HL-60 (cell line): ENCODE measurements at regions not wholly inside any gene's neighbourhood (a gene's known extent, or its start where the extent isn't known, plus 50 kb on each side); places are given as distances from the start of the nearest gene placed in this dataset.

Experiments
- DNase-seq, 2 experiments: peaks; one replicate each; pipeline ENCODE4 v3.0.0-alpha.2; 2010 to 2020; ENCODE audit warnings: low read depth in 1 of 2, low spot score in 1 of 2
- H3K27ac ChIP-seq: fragments of 250-450 bp; sonication (Bioruptor Pico); replicated peaks from 2 replicates; pipeline ENCODE4 v1.5.1; 2020; ENCODE audit warnings: mild to moderate bottlenecking, moderate library complexity
- H3K27me3 ChIP-seq: fragments of 250-450 bp; sonication (Bioruptor Pico); 2 replicates; pipeline ENCODE4 v1.5.1; 2021; ENCODE audit warnings: mild to moderate bottlenecking, moderate library complexity; ENCODE audit not compliant: insufficient read depth, poor library complexity, severe bottlenecking
- H3K4me3 ChIP-seq: replicated peaks from 2 replicates; pipeline ENCODE4 v1.5.1; 2011; ENCODE audit warnings: mild to moderate bottlenecking, control low read depth, low read length; ENCODE audit not compliant: insufficient read depth
- GABPA ChIP-seq: IDR thresholded peaks from 2 replicates; pipeline ENCODE4 v1.6.1; 2012; ENCODE audit warnings: low read depth
- POLR2AphosphoS5 ChIP-seq: IDR thresholded peaks from 2 replicates; pipeline ENCODE4 v1.6.1; 2012; ENCODE audit warnings: low read depth
- SPI1 ChIP-seq: IDR thresholded peaks from 2 replicates; pipeline ENCODE4 v1.6.1; 2012; ENCODE audit warnings: low read depth, mild to moderate bottlenecking, borderline replicate concordance
- TF ChIP-seq, protein P1 (sequence below): IDR thresholded peaks from one replicate; pipeline ENCODE4 v1.5.1; 2011; ENCODE audit warnings: low read length, control low read depth, inconsistent platforms; ENCODE audit not compliant: insufficient read depth
- TF ChIP-seq, protein P2 (sequence below): IDR thresholded peaks from 2 replicates; pipeline ENCODE4 v1.6.1; 2012; ENCODE audit warnings: low read depth; ENCODE audit not compliant: insufficient replicate concordance

DNA sequence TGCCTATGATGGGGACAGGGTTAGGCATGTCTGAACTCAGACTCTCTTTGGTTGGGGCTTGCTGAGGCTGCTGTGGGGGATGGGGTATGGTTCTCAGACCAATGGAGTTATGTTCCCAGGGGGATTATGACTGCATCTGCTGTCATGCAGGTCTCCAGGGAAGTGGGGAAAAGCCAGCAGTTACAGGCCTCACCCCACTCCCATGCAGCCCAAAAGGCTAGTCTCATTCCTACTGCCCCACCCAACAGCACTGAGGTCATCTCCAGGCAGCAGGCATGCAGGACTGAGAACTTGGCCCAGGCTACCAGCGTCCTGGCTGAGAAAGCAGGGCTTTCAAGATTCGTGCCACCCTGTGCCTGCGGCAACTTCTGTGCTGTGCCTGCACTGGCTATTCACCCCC is 373.3 kb downstream of the HTR7 start:
- Histone ChIP-seq H3K27me3 (no peaks in the 10 kb centered on the region), H3K4me3 (no peak overlapping the region), H3K27ac (no peak overlapping the region)
- TF ChIP-seq GABPA, result no peak
- no peak for DNase-seq

DNA sequence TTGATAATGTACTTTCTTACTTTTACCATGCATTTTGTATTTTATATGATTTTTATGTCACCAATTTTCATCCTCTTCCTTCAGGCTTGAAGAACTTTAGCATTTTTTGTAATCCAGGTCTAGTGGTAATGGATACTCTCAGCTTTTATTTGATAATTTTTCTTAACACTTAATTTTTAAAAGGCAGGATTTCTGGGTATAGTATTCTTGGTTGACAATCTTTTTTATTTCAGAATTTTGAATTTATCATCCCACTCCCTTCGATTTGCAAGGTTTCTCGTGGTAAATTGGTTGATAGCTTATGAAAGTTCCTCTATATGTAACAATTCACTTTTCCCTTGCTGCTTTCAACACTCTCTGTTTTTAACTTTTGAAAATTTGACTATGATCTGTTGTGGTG is 363.7 kb downstream of the HTR7 start:
- Histone ChIP-seq H3K27me3 (no peaks in the 10 kb centered on the region), H3K27ac (no peak overlapping the region), H3K4me3 (no peak overlapping the region)
- TF ChIP-seq, protein P1, sequence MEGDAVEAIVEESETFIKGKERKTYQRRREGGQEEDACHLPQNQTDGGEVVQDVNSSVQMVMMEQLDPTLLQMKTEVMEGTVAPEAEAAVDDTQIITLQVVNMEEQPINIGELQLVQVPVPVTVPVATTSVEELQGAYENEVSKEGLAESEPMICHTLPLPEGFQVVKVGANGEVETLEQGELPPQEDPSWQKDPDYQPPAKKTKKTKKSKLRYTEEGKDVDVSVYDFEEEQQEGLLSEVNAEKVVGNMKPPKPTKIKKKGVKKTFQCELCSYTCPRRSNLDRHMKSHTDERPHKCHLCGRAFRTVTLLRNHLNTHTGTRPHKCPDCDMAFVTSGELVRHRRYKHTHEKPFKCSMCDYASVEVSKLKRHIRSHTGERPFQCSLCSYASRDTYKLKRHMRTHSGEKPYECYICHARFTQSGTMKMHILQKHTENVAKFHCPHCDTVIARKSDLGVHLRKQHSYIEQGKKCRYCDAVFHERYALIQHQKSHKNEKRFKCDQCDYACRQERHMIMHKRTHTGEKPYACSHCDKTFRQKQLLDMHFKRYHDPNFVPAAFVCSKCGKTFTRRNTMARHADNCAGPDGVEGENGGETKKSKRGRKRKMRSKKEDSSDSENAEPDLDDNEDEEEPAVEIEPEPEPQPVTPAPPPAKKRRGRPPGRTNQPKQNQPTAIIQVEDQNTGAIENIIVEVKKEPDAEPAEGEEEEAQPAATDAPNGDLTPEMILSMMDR, result no peak
- TF ChIP-seq, protein P2, sequence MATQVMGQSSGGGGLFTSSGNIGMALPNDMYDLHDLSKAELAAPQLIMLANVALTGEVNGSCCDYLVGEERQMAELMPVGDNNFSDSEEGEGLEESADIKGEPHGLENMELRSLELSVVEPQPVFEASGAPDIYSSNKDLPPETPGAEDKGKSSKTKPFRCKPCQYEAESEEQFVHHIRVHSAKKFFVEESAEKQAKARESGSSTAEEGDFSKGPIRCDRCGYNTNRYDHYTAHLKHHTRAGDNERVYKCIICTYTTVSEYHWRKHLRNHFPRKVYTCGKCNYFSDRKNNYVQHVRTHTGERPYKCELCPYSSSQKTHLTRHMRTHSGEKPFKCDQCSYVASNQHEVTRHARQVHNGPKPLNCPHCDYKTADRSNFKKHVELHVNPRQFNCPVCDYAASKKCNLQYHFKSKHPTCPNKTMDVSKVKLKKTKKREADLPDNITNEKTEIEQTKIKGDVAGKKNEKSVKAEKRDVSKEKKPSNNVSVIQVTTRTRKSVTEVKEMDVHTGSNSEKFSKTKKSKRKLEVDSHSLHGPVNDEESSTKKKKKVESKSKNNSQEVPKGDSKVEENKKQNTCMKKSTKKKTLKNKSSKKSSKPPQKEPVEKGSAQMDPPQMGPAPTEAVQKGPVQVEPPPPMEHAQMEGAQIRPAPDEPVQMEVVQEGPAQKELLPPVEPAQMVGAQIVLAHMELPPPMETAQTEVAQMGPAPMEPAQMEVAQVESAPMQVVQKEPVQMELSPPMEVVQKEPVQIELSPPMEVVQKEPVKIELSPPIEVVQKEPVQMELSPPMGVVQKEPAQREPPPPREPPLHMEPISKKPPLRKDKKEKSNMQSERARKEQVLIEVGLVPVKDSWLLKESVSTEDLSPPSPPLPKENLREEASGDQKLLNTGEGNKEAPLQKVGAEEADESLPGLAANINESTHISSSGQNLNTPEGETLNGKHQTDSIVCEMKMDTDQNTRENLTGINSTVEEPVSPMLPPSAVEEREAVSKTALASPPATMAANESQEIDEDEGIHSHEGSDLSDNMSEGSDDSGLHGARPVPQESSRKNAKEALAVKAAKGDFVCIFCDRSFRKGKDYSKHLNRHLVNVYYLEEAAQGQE, result no peak
- TF ChIP-seq POLR2AphosphoS5, result no peak
- TF ChIP-seq GABPA, result no peak
- TF ChIP-seq SPI1, result no peak
- no peak for DNase-seq

DNA sequence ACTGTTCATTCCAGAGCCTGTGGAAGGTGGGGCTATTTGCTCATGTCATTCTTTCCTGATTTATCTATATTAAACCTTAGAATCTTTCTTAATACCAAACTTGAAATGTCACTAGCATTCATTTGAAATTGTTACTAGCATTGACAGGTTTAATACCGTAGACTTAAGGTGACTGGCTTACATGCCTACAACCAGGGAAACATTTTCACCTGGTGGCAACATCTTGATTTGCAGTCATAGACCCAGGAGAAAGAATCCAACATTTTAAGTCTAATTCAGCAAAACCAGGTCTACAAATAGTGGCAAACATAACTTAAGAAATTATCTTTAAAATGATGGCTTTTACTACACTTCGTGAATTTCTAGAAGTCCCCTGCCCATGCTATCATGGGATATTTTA is 353.7 kb downstream of the HTR7 start:
- TF ChIP-seq GABPA, result no peak
- TF ChIP-seq, protein P1, result no peak
- TF ChIP-seq POLR2AphosphoS5, result no peak
- TF ChIP-seq, protein P2, result no peak
- no peak for TF ChIP-seq SPI1
- no peak for DNase-seq

DNA sequence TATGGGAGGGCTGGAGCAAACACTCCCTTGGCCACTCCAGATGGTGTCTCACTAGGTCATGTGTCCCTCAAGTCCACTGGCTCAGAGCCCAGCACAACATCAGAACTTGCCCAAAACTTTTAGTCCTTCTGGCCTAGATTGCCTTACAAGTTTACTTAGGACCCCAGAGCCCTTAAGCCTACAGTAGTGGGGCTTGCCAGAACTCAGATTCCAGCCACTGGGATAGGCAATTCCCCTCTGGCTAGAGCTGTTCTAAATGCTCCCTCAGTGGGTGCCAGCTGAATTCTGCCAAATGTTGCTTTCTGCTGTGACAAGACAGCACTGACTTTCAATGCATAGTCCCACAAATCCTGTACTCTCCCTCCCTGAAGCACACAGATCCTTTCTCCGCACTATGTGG is 331.1 kb downstream of the HTR7 start:
- Histone ChIP-seq H3K4me3 (no peak overlapping the region), H3K27ac (no peak overlapping the region), H3K27me3 (no peaks in the 10 kb centered on the region)
- DNase-seq, result no peak
- TF ChIP-seq SPI1, result no peak
- TF ChIP-seq POLR2AphosphoS5, result no peak

More for the DNA sequence above, 353.7 kb downstream of the HTR7 start:
- Histone ChIP-seq H3K4me3 (no peak overlapping the region), H3K27me3 (no peaks in the 10 kb centered on the region), H3K27ac (no peak overlapping the region)

DNA sequence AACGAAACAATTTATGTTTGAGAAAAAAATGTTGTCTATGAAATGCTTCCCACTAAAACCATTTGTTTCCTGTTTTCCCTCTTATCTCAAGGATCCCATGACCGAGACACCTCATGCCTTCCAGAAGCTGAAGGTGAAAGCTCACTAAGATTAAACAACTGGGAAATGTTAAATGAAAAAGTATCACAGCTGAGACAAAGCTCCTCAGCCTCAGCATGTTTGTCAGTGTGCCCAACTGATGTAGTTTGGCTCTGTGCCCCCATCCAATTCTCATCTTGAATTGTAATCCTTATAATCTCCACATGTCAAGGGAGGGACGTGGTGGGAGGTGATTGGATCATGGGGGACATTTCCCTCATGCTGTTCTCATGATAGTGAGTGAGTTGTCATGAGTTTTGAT is 327.3 kb downstream of the HTR7 start:
- H3K27ac ChIP-seq, result no peak overlapping the region
- no peak overlapping the region for H3K4me3 ChIP-seq
- H3K27me3 ChIP-seq, result no peaks in the 10 kb centered on the region
- DNase-seq, result no peak
- TF ChIP-seq GABPA, result no peak
- TF ChIP-seq SPI1, result no peak
- TF ChIP-seq POLR2AphosphoS5, result no peak
